ENCODE measurements at regions not wholly inside any gene's neighbourhood (a gene's known extent, or its start where the extent isn't known, plus 50 kb on each side); places are given as distances from the start of the nearest gene placed in this dataset.

DNA sequence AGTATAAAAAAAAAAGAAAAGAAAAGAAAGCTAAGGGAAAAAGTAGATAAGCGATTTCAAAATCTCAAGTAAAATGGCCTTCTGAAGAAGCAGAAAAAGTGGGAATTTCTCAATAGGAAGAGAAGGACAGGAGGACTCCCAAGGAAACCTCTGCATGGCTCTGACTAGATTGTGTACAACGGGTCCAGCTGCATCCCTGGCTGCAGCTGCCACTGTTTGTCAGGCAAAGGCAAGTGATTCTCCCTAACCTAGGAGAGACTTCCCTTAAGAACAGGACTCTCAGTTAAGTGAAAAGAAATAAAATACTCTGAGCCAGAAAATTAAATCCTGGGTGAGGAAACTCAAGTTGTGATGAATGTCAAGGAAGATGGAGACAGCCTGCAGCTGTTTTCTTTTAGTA lies 298.6 kb upstream of the KIAA1217 start:
- H3K9me3 ChIP-seq (ENCODE audit: insufficient read depth, low read depth, low read length) = peaks cover 4% of the 10 kb centered on the region
- H3K4ac ChIP-seq (ENCODE audit: low read depth, low read length) = no peak overlapping the region
- WGBS (ENCODE audit: extremely low coverage, insufficient coverage, insufficient read length) = no CpG with 5 or more reads among the region's 2 CpGs
- no peaks in the 10 kb centered on the region for H3K4me1 ChIP-seq (ENCODE audit: control insufficient read depth in 1 of 2, insufficient read depth in 2 of 2, low read length in 2 of 2)
- no peak overlapping the region for H3K27ac ChIP-seq (ENCODE audit: low read depth, low read length)
- no peaks in the 10 kb centered on the region for H3K36me3 ChIP-seq (ENCODE audit: control insufficient read depth in 1 of 2, insufficient read depth in 2 of 2, low read length in 2 of 2)
- H3K79me1 ChIP-seq (ENCODE audit: low read length) = no peaks in the 10 kb centered on the region
- no peak overlapping the region for H3K23ac ChIP-seq (ENCODE audit: low read length)
- no peak overlapping the region for H2AFZ ChIP-seq (ENCODE audit: insufficient read depth, low read length, poor library complexity)
- no peaks in the 10 kb centered on the region for H3K27me3 ChIP-seq (ENCODE audit: insufficient read depth, low read length)
- H3K18ac ChIP-seq (ENCODE audit: low read length) = no peak overlapping the region
- no peak overlapping the region for H2BK5ac ChIP-seq (ENCODE audit: low read depth, low read length, poor library complexity)
- H3K4me2 ChIP-seq (ENCODE audit: low read length) = no peak overlapping the region
- H4K91ac ChIP-seq (ENCODE audit: low read depth, low read length) = no peak overlapping the region
- H4K8ac ChIP-seq (ENCODE audit: low read depth, low read length) = no peak overlapping the region
- no peak overlapping the region for H3K14ac ChIP-seq (ENCODE audit: low read length)
- no peak overlapping the region for H3K4me3 ChIP-seq (ENCODE audit: low read depth, low read length)
- no peak overlapping the region for H3K9ac ChIP-seq (ENCODE audit: low read length)
- no peaks in the 10 kb centered on the region for H3K79me2 ChIP-seq (ENCODE audit: control insufficient read depth, insufficient read depth, low read length, poor library complexity)
- H2AK5ac ChIP-seq (ENCODE audit: low read length) = no peak overlapping the region
- H2BK120ac ChIP-seq (ENCODE audit: insufficient read depth, low read length, poor library complexity) = no peak overlapping the region
- no peak overlapping the region for H2BK12ac ChIP-seq (ENCODE audit: low read length)
- no peak overlapping the region for H4K12ac ChIP-seq (ENCODE audit: low read depth, low read length)
- DNase-seq = no peak

- WGBS (ENCODE audit: extremely low coverage, insufficient coverage, insufficient read length) = no CpG with 5 or more reads among the region's 6 CpGs
- H4K12ac ChIP-seq (ENCODE audit: low read depth, low read length) = no peak overlapping the region
- H3K79me2 ChIP-seq (ENCODE audit: control insufficient read depth, insufficient read depth, low read length, poor library complexity) = no peaks in the 10 kb centered on the region
- no peaks in the 10 kb centered on the region for H3K27me3 ChIP-seq (ENCODE audit: insufficient read depth, low read length)
- H2BK12ac ChIP-seq (ENCODE audit: low read length) = no peak overlapping the region
- no peak overlapping the region for H3K4ac ChIP-seq (ENCODE audit: low read depth, low read length)
- no peak overlapping the region for H4K8ac ChIP-seq (ENCODE audit: low read depth, low read length)
- H3K9me3 ChIP-seq (ENCODE audit: insufficient read depth, low read depth, low read length) = peaks cover 4% of the 10 kb centered on the region
- no peak overlapping the region for H3K18ac ChIP-seq (ENCODE audit: low read length)
- no peak overlapping the region for H3K4me3 ChIP-seq (ENCODE audit: low read depth, low read length)
- no peak overlapping the region for H3K23ac ChIP-seq (ENCODE audit: low read length)
- H3K14ac ChIP-seq (ENCODE audit: low read length) = no peak overlapping the region
- H2AK5ac ChIP-seq (ENCODE audit: low read length) = no peak overlapping the region
- H3K4me1 ChIP-seq (ENCODE audit: control insufficient read depth in 1 of 2, insufficient read depth in 2 of 2, low read length in 2 of 2) = peaks cover 0 to 7% of the 10 kb centered on the region in 2 experiments
- H2BK5ac ChIP-seq (ENCODE audit: low read depth, low read length, poor library complexity) = no peak overlapping the region
- H2BK120ac ChIP-seq (ENCODE audit: insufficient read depth, low read length, poor library complexity) = no peak overlapping the region
- no peak overlapping the region for H3K27ac ChIP-seq (ENCODE audit: low read depth, low read length)
- no peaks in the 10 kb centered on the region for H3K36me3 ChIP-seq (ENCODE audit: control insufficient read depth in 1 of 2, insufficient read depth in 2 of 2, low read length in 2 of 2)
- H3K79me1 ChIP-seq (ENCODE audit: low read length) = no peaks in the 10 kb centered on the region
- no peak overlapping the region for H2AFZ ChIP-seq (ENCODE audit: insufficient read depth, low read length, poor library complexity)
- H3K4me2 ChIP-seq (ENCODE audit: low read length) = no peak overlapping the region
- no peak for DNase-seq
- H3K9ac ChIP-seq (ENCODE audit: low read length) = no peak overlapping the region
- no peak overlapping the region for H4K91ac ChIP-seq (ENCODE audit: low read depth, low read length)
Observed at GRCh38 chr10:23912884-23913404, 296.0 kb upstream of the KIAA1217 start.

DNA sequence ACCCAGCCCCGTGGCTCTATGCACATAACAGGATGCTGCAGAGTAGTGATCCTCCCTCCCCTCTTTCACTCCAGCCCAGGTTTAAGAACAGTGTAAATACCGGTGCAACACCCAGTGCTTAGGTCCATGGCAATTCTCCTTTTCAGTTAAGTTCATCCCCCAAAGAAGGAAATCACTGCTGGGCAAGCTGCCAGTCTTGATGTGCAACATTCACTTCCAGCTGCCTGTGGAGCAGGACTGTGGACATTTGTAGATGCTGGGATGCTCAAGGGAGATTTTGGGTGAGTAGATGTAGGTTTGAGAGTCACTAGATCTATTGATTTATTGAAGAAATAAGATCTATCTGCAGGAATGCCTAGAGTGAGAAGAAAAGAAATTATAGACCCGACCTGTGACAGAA lies 294.3 kb upstream of the KIAA1217 start:
- Histone ChIP-seq H2AK5ac (ENCODE audit: low read length) (no peak overlapping the region), H3K27me3 (ENCODE audit: insufficient read depth, low read length) (no peaks in the 10 kb centered on the region), H4K12ac (ENCODE audit: low read depth, low read length) (no peak overlapping the region), H3K14ac (ENCODE audit: low read length) (no peak overlapping the region), H2BK120ac (ENCODE audit: insufficient read depth, low read length, poor library complexity) (no peak overlapping the region), H3K4me3 (ENCODE audit: low read depth, low read length) (no peak overlapping the region), H3K9me3 (ENCODE audit: insufficient read depth, low read depth, low read length) (no peaks in the 10 kb centered on the region), H4K91ac (ENCODE audit: low read depth, low read length) (no peak overlapping the region), H2BK5ac (ENCODE audit: low read depth, low read length, poor library complexity) (no peak overlapping the region), H4K8ac (ENCODE audit: low read depth, low read length) (no peak overlapping the region), H3K9ac (ENCODE audit: low read length) (no peak overlapping the region), H2BK12ac (ENCODE audit: low read length) (no peak overlapping the region), H2AFZ (ENCODE audit: insufficient read depth, low read length, poor library complexity) (no peak overlapping the region), H3K4ac (ENCODE audit: low read depth, low read length) (no peak overlapping the region), H3K4me2 (ENCODE audit: low read length) (no peak overlapping the region), H3K79me1 (ENCODE audit: low read length) (no peaks in the 10 kb centered on the region), H3K79me2 (ENCODE audit: control insufficient read depth, insufficient read depth, low read length, poor library complexity) (no peaks in the 10 kb centered on the region), H3K18ac (ENCODE audit: low read length) (no peak overlapping the region), H3K4me1 (ENCODE audit: control insufficient read depth in 1 of 2, insufficient read depth in 2 of 2, low read length in 2 of 2) (peaks cover 0 to 11% of the 10 kb centered on the region in 2 experiments), H3K27ac (ENCODE audit: low read depth, low read length) (no peak overlapping the region), H3K23ac (ENCODE audit: low read length) (no peak overlapping the region), H3K36me3 (ENCODE audit: control insufficient read depth in 1 of 2, insufficient read depth in 2 of 2, low read length in 2 of 2) (no peaks in the 10 kb centered on the region)
- no peak for DNase-seq
- no CpG with 5 or more reads among the region's 3 CpGs for WGBS (ENCODE audit: extremely low coverage, insufficient coverage, insufficient read length)

DNA sequence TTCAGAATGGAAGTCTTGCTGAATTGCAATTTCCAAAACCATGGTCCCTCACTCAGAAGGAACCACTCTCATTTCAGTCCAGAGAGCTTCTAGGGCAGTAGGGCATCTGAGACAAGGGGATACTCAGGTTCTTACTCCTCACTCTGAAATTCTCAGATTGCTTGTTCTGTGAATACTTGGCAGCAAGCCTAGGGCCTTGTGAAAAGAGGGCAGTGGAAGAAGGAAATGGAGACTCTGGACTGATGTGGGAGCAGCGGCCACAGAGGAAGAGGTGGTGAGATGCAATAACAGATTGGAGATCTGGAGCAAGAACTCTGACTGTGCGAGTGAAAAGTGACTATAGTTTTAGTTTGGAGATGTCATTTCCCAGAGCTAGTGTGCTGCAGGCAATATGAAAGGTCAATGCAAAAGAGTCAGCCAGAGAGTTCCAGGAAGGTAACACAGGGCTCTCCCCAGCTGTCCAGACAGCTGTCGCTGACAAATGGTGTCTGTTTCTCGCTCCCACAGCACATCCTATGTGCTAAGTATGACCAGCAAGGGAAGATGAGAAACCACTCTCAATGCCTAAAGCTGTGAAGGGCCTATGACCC lies 291.6 kb upstream of the KIAA1217 start:
- H3K79me2 ChIP-seq (ENCODE audit: control insufficient read depth, insufficient read depth, low read length, poor library complexity) = no peaks in the 10 kb centered on the region
- no peak for DNase-seq
- no peak overlapping the region for H4K91ac ChIP-seq (ENCODE audit: low read depth, low read length)
- H4K8ac ChIP-seq (ENCODE audit: low read depth, low read length) = no peak overlapping the region
- H3K18ac ChIP-seq (ENCODE audit: low read length) = no peak overlapping the region
- no peaks in the 10 kb centered on the region for H3K79me1 ChIP-seq (ENCODE audit: low read length)
- no peak overlapping the region for H4K12ac ChIP-seq (ENCODE audit: low read depth, low read length)
- no peak overlapping the region for H3K23ac ChIP-seq (ENCODE audit: low read length)
- no peak overlapping the region for H2AK5ac ChIP-seq (ENCODE audit: low read length)
- H3K36me3 ChIP-seq (ENCODE audit: control insufficient read depth in 1 of 2, insufficient read depth in 2 of 2, low read length in 2 of 2) = no peaks in the 10 kb centered on the region
- H3K14ac ChIP-seq (ENCODE audit: low read length) = no peak overlapping the region
- peaks cover 0 to 11% of the 10 kb centered on the region in 2 experiments for H3K4me1 ChIP-seq (ENCODE audit: control insufficient read depth in 1 of 2, insufficient read depth in 2 of 2, low read length in 2 of 2)
- no peak overlapping the region for H2BK5ac ChIP-seq (ENCODE audit: low read depth, low read length, poor library complexity)
- H3K9ac ChIP-seq (ENCODE audit: low read length) = no peak overlapping the region
- H3K4me3 ChIP-seq (ENCODE audit: low read depth, low read length) = no peak overlapping the region
- no CpG with 5 or more reads among the region's 4 CpGs for WGBS (ENCODE audit: extremely low coverage, insufficient coverage, insufficient read length)
- no peak overlapping the region for H3K4ac ChIP-seq (ENCODE audit: low read depth, low read length)
- no peak overlapping the region for H2AFZ ChIP-seq (ENCODE audit: insufficient read depth, low read length, poor library complexity)
- no peaks in the 10 kb centered on the region for H3K9me3 ChIP-seq (ENCODE audit: insufficient read depth, low read depth, low read length)
- no peak overlapping the region for H2BK120ac ChIP-seq (ENCODE audit: insufficient read depth, low read length, poor library complexity)
- H3K27me3 ChIP-seq (ENCODE audit: insufficient read depth, low read length) = no peaks in the 10 kb centered on the region
- H3K27ac ChIP-seq (ENCODE audit: low read depth, low read length) = peak overlapping the region; percentile 54
- H3K4me2 ChIP-seq (ENCODE audit: low read length) = no peak overlapping the region
- no peak overlapping the region for H2BK12ac ChIP-seq (ENCODE audit: low read length)

All from trophoblast cell (in vitro differentiated cells and primary cell).